ENCODE measurements at regions not wholly inside any gene's neighbourhood (a gene's known extent, or its start where the extent isn't known, plus 50 kb on each side); places are given as distances from the start of the nearest gene placed in this dataset.
"Not testable (repeated sequence)": the region's sequence is repeated elsewhere in the genome, so short reads cannot be mapped to it uniquely, and the experiment has no call there.

DNA sequence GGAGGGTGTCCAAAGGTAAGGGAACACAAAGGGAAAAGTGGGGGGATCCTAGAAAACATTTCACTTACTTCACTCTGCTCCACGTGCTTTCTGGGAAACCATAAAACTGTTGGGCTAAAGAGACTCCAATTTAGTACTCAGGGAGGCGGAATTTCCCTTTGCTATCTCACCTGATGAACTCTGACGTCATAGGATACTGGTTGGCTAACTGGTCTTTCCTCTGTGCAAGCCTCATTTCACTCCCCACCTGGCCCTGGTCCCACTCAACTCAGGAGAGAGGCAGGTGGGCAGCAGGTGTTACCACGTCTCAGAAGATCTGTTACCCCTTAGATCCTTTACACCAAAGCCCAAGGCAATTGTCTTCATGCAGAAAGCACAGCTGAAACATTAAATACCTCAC is 51.8 kb upstream of the PMAIP1 start:
- no peak for DNase-seq

- not testable (repeated sequence) for DNase-seq
Observed at GRCh38 chr18:59847491-59847846, 52.3 kb upstream of the PMAIP1 start.

DNA sequence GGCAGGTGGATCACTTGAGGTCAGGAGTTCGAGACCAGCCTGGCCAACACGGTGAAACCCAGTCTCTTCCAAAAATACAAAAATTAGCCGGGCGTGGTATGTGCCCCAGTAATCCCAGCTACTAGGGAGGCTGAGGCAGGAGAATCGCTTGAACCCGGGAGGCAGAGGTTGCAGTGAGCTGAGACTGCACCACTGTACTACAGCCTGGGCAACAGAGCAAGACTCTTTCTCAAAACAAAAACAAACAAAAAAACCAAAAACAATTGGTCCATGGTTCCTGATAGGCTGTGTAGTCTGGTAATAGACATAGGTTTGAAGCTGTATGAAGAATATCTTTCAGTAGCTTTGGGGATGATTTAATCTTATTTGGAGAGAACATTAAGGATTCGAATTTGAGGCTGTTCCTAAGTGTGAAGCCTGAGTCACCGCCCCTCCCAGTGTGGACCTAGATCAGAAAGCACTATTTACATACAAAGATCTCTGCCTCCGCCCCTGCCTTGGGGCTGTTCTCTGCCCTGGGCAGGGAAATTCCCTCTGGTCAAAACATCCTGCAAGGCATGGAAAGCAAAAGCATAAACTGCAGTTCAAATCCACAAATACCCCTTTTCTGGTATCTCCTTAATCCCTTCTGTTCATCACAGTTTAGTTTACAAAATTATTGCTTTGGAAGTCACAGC is 52.8 kb upstream of the PMAIP1 start:
- DNase-seq: no peak

DNA sequence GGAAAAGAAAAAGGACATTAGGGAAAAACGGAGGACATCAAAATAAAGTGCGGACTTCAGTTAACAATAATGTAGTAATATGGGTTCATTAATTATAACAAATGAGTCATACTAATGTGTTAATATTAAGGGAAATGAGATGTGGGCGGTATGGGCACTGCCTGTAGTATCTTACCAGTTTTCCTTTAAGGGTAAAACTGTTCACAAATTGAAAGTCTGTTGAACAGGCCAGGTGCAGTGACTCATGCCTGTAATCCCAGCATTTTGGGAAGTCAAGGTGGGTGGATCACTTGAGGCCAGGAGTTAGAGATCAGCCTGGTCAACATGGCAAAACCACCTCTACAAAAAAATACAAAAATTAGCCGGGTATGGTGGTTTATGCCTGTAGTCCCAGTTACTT is 56.8 kb upstream of the PMAIP1 start:
- no peak for DNase-seq

- no peak for DNase-seq
Observed at GRCh38 chr18:59839931-59840685, 59.7 kb upstream of the PMAIP1 start.

GRCh38 chr18:59839246-59839645 is 60.5 kb upstream of the PMAIP1 start:
- DNase-seq: no peak

GRCh38 chr18:59837586-59837985 is 62.2 kb upstream of the PMAIP1 start:
- DNase-seq: peak; percentile 11

DNA sequence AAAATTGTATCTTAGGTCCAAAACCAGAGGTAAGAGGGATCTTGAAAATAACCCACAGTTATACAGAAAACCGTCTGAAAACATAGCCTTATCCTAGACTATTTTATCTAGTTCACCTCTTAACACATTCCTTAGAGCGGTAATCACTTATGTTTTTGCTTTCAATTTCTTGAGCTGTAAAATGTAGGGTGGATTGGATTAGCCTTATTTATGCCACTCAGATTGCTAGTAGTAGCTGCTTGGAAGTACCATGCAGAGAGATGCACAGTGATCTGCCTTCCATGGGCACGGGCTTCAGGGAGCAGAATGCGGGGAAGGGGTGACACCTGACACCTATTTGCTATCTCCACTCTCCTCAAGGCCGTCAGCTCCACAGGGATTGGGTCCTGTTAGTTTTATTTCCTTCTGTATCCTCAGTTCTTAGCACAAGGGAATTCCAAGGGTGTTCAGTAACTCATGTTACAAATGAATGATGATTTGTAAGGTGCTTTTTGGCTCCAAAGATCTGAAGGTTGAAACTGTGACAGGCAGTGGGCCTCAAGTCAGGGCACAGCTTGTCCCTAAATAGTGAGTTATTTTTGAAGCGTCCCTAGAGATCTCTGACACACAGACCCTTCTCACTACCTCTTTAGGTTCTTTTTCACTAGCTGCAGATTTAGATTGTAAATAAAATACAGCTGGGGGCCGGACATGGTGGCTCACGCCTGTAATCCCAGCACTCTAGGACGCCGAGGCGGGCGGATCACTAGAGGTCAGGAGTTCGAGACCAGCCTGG is 64.0 kb upstream of the PMAIP1 start:
- DNase-seq: no peak

- peak; percentile 43 for DNase-seq
Observed at GRCh38 chr18:59834267-59834666, 65.5 kb upstream of the PMAIP1 start.

DNA sequence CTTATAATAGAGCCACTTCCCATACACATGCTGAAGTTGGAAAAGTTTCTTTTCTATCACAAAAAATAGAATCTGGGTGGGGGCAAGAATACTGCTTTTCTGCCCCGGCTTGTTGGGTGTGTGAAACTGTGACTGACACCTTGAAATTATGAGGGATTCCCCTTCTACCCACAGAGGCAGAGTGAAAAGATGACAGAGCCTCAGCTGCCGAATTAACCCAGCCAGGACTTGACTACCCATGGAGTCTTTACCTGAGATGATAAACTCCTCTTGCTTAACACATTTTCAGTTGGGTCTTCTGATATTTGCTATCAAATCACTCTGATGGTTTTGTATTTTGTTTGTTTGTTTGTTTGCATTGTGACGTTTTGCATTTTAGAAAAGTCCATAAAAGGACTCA is 66.0 kb upstream of the PMAIP1 start:
- DNase-seq: no peak

GRCh38 chr18:59823596-59824195 is 76.1 kb upstream of the PMAIP1 start:
- DNase-seq: peak; percentile 49

DNA sequence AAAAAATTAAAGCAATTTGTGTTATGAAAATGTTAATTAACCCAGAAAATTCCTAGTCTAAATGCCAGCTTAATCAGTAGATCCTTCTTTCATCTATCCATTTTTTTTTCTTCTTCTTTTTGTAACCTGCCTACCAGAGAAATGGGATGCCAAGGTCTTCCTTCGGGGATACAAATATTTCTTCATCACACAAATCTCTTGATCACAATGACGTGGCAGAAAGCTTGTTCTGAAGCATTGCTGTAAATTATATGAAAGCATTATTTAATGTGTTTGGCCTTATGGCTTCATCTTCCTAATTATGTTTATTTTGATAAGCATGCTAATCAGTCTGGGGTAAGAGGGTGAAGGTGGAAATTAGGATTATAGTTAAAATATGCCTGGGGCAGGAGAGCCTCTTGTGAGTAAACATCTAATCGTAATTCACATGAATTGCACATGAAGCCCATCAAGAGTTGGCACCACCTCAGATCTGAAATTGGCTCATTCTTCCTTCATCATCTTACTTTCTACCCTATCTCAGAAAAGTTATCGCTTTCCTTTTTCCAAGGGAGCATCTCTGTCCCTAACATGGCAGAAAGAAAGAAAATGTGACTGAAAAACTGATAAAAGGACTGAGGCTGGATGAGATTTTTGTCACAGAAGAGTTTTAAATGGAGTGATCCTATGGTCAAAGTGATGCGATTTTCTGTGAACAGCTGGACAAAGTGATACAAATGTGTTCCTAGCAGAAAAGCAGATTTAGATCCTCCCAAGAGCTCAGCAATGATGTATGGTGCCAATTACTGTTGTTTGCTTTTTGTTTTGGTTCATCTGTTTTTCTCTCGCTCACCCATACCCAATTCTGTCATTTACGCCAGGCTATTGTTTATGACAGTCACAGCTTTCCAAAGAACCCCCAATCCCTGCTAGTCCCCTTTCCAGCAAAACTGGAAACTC is 76.9 kb upstream of the PMAIP1 start:
- DNase-seq: no peak

DNA sequence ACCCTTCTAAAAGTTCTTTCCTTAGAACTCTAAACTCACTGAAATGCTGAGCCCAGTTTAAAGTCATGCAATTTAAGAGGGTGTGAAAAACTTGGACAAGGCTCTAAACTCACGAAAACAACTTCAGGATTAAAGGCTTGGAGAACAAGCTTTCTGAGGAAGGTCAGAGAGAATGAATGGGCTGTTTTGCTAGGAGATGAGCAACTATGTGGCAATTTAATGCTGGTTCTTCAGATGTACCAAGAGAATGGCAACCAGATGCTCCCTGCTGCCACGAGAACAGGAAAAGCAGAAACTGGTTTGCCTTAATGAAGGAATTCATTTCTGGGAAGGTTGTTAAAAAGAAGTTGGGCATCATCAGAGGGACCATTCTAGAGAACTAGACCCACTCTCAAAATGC is 77.8 kb upstream of the PMAIP1 start:
- DNase-seq: no peak

DNA sequence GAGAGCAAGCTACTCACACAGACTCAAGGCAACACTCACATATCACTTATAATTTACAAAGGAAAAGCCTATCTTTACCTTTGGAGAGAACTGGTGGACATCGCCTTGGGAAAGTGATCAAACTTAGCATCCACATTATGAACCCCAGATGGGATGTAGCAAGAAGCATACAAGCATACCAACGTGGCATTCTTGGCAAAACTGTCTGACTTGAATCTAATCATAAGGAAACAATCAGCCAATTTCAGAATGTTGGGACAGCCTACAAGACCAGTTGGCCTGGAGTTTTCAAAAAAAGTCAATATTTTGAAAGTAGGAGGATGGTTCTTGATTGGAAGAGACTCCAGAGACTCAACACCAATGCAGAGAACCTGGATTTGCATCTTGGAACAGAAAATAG is 79.1 kb upstream of the PMAIP1 start:
- no peak for DNase-seq

DNA sequence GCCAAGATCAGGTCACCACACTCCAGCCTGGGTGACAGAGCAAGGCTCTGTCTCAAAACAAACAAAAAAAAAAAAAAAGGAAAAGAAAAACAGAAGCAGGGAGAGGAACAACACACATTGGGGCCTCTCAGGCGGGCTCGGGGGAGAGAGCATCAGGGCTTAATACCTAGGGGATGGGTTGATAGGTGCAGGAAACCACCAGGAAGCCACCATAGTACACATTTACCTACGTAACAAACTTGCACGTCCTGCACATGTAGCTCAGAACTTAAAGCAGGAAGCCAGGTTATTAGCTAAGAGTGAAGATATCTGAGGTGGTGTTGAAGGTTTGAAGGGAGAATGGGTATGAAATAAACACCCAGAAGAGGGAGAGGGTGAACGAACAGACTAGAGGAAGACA is 81.0 kb upstream of the PMAIP1 start:
- DNase-seq: no peak

GRCh38 chr18:59814891-59815290 is 84.9 kb upstream of the PMAIP1 start:
- DNase-seq: no peak

DNA sequence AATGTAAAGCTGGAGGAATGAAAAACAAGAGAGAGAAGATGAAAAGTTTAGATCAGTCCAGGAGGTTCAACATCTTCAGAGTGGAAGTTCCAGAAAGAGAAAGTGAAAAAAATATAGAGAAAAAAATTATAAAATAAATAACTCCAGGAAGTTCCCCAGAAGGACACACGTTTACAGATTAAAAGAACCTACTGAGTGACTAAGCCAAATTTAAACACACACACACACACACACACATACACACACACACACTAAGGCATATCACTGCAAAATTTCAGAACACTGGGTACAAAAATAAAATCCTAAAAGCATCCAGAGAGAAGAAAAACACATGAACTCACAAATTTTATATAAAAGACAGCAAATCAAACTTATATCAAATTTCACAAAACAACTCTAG is 85.9 kb upstream of the PMAIP1 start:
- DNase-seq: no peak

- DNase-seq: no peak
Observed at GRCh38 chr18:59810735-59811520, 88.9 kb upstream of the PMAIP1 start.

DNA sequence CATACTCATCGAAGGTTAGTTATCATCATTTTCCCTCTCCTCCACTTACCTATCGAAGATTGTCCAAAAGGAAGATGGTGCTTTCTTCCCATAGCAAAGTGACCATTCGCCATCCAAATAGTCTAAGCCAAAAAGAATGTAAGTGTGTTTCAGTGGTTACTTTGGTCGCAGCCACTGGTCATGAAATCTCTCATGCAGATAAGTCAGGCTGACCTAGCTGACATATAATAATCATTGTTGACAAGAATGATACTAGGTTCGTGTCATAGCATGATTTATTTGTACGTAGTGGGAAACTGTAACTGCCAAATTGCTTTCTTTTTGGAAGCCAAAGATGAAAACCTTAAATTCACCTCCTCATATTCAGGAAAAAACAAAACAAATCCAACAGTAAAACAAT is 89.6 kb upstream of the PMAIP1 start:
- DNase-seq: no peak

- no peak for DNase-seq
Observed at GRCh38 chr18:59802031-59802430, 97.8 kb upstream of the PMAIP1 start.

- DNase-seq: no peak
Observed at GRCh38 chr18:59801576-59801975, 98.2 kb upstream of the PMAIP1 start.

- no peak for DNase-seq
Observed at GRCh38 chr18:59800897-59801296, 98.9 kb upstream of the PMAIP1 start.
